Endothelial cell (in vitro differentiated cells): ENCODE measurements at regions not wholly inside any gene's neighbourhood (a gene's known extent, or its start where the extent isn't known, plus 50 kb on each side); places are given as distances from the start of the nearest gene placed in this dataset.

Experiments used
- DNase-seq: peaks from one replicate; pipeline ENCODE4 v3.0.0; 2021; ENCODE audit warnings: low spot score
- H3K27ac Mint-ChIP-seq: one replicate; pipeline ENCODE4 v1.8.0; 2021; ENCODE audit warnings: mixed read lengths, inconsistent platforms; ENCODE audit not compliant: unreplicated experiment
- H3K27me3 Mint-ChIP-seq: one replicate; pipeline ENCODE4 v1.8.0; 2021; ENCODE audit warnings: mild to moderate bottlenecking, moderate library complexity, mixed read lengths, inconsistent platforms; ENCODE audit not compliant: unreplicated experiment
- H3K36me3 Mint-ChIP-seq: one replicate; pipeline ENCODE4 v1.8.0; 2021; ENCODE audit warnings: mild to moderate bottlenecking, low read depth, mixed read lengths, inconsistent platforms; ENCODE audit not compliant: unreplicated experiment
- H3K4me1 Mint-ChIP-seq: one replicate; pipeline ENCODE4 v1.8.0; 2021; ENCODE audit warnings: mild to moderate bottlenecking, mixed read lengths, inconsistent platforms; ENCODE audit not compliant: unreplicated experiment
- H3K4me3 Mint-ChIP-seq: one replicate; pipeline ENCODE4 v1.8.0; 2021; ENCODE audit warnings: mild to moderate bottlenecking, mixed read lengths, inconsistent platforms; ENCODE audit not compliant: unreplicated experiment
- H3K9me3 Mint-ChIP-seq: one replicate; pipeline ENCODE4 v1.8.0; 2021; ENCODE audit warnings: mixed read lengths, inconsistent platforms; ENCODE audit not compliant: unreplicated experiment
- TF ChIP-seq, protein P1 (sequence below): fragments of 200-600 bp; sonication (generic); IDR thresholded peaks from one replicate; pipeline ENCODE4 v1.5.0; 2021; ENCODE audit warnings: antibody characterized with exemption; ENCODE audit not compliant: unreplicated experiment

DNA sequence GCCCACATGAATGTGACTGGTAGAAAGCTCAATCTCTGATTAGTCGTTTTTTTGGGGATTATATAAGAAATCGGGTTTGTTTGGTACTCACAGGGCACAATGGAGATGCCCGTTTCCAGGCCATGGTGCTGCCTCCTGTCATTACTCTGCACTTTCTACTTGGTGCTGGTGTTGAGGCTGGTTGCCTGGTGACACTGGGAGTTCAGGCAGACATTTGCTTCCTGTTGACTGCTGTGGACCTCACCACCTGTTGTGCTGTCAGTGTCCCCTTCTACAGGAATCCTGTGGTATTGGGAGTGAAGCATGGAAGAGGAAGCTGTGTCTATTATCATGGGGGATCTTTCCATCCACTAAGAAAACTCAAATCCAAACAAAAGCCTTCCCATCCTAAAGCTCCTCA, 227.2 kb upstream of the TBL1XR1 start:
- no peak for DNase-seq
- Mint-ChIP-seq H3K9me3 (no peaks in the 10 kb centered on the region), H3K4me1 (peaks cover 15% of the 10 kb centered on the region), H3K4me3 (no peak overlapping the region), H3K27ac (no peak overlapping the region), H3K27me3 (peaks cover 2% of the 10 kb centered on the region), H3K36me3 (no peaks in the 10 kb centered on the region)
- TF ChIP-seq, protein P1, sequence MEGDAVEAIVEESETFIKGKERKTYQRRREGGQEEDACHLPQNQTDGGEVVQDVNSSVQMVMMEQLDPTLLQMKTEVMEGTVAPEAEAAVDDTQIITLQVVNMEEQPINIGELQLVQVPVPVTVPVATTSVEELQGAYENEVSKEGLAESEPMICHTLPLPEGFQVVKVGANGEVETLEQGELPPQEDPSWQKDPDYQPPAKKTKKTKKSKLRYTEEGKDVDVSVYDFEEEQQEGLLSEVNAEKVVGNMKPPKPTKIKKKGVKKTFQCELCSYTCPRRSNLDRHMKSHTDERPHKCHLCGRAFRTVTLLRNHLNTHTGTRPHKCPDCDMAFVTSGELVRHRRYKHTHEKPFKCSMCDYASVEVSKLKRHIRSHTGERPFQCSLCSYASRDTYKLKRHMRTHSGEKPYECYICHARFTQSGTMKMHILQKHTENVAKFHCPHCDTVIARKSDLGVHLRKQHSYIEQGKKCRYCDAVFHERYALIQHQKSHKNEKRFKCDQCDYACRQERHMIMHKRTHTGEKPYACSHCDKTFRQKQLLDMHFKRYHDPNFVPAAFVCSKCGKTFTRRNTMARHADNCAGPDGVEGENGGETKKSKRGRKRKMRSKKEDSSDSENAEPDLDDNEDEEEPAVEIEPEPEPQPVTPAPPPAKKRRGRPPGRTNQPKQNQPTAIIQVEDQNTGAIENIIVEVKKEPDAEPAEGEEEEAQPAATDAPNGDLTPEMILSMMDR: no peak

DNA sequence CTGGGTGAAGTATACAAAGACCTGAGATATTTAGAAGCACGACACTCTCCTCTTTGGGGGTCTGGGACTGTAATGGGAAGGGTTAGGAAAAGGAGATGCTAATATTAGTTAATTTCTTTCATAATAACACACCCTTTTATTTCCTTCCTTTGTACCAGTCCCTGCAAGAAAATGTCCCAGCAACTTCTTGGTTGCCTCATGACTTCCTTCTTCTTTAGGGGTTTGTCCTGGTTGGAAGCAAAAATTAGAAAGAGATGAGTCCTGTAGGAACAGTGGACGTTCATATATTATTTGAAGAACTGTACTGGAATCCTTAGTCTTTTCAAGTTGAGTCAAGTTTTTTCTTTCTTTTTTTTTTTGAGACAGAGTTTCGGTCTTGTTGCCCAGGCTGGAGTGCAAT, 227.8 kb upstream of the TBL1XR1 start:
- Mint-ChIP-seq H3K27ac (no peak overlapping the region), H3K9me3 (no peaks in the 10 kb centered on the region), H3K36me3 (no peaks in the 10 kb centered on the region), H3K27me3 (peaks cover 2% of the 10 kb centered on the region), H3K4me3 (no peak overlapping the region), H3K4me1 (peaks cover 17% of the 10 kb centered on the region)
- TF ChIP-seq, protein P1: no peak
- no peak for DNase-seq

DNA sequence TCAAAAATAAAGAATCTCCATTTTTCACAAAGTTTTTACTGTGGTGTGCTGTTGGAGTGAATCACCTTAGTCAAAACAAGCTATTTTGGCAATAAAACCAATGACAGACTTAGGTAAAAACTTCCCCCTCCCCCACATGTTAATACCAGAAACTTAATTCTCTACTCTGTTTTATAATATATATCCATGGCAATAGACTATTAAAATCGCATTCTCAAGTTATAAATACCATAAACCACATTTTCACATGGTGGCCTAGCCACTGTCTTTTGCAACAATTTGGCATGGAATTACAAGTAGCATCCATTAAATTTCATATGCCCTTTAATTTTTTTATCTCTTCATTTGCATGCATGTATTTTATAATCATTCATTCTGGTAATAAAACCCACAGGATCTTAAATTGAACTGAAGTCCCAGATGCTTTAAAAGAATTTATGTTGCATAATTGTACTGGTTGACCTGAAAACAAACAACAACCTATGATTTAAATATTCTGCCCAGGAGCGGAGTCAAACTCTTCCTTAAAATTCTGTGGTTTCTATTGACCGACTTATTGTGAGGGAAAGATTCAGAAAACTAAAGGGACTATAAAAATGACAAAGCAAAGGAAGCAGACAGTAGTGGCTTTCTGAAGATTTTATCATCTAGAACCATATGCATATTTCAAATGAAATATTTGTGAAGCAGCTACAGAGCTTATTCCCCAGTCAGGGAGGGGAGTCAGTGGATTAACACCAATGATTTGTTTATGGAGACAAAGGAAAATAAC, 229.0 kb upstream of the TBL1XR1 start:
- Mint-ChIP-seq H3K36me3 (no peaks in the 10 kb centered on the region), H3K9me3 (no peaks in the 10 kb centered on the region), H3K4me3 (no peak overlapping the region), H3K4me1 (peaks cover 19% of the 10 kb centered on the region), H3K27me3 (peaks cover 2% of the 10 kb centered on the region), H3K27ac (no peak overlapping the region)
- TF ChIP-seq, protein P1: no peak
- no peak for DNase-seq

- Mint-ChIP-seq H3K4me3 (no peak overlapping the region), H3K36me3 (no peaks in the 10 kb centered on the region), H3K27ac (no peak overlapping the region), H3K4me1 (peaks cover 25% of the 10 kb centered on the region), H3K9me3 (no peaks in the 10 kb centered on the region), H3K27me3 (peaks cover 2% of the 10 kb centered on the region)
- TF ChIP-seq, protein P1: no peak
- DNase-seq: no peak
Measured at GRCh38 chr3:177426878-177427495, 229.7 kb upstream of the TBL1XR1 start.

DNA sequence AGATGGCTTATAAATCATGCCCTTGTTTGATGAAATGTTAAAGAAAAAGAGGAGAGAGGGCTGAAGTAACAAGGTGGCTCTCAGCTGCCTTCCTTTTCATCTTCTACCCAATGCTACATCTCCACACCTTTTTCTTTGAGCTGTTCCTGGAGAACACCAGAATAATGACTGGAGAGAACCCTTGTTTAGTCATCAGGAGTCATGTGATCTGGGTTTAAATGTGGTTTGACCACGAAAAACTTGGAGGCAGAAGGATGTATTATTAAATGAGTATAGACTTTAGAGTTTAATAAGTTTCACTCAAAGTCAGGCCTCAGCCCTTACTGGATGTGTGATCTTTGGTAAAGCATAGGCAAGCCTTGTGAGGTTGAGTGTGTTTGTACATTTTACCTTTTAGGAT, 230.3 kb upstream of the TBL1XR1 start:
- H3K27me3 Mint-ChIP-seq: peaks cover 2% of the 10 kb centered on the region

More for the DNA sequence above, 230.3 kb upstream of the TBL1XR1 start:
- Mint-ChIP-seq H3K4me3 (no peak overlapping the region), H3K9me3 (no peaks in the 10 kb centered on the region), H3K27ac (no peak overlapping the region), H3K4me1 (peaks cover 30% of the 10 kb centered on the region), H3K36me3 (no peaks in the 10 kb centered on the region)
- TF ChIP-seq, protein P1: no peak
- no peak for DNase-seq
